ENCODE measurements at regions not wholly inside any gene's neighbourhood (a gene's known extent, or its start where the extent isn't known, plus 50 kb on each side); places are given as distances from the start of the nearest gene placed in this dataset.

DNA sequence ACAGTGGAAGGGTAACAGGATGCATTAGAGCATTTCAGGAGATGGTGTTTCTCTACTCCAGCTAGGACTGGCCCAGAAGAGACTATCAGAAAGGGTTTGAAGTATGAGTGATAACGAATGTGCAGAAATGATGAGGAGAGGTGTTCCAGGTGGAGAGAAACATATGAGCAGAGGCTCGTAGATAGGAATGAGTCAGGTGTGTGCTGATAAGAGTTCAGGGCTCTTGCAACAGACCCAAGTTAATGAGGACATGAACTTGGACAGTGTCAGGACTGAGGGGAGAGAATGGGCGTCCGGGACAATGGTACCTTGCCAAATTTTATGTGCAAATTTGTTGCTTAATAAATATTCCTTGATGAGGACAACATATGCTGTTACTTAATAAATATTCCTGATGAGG lies 183.9 kb upstream of the NFIA start:
- TF ChIP-seq, protein P1, sequence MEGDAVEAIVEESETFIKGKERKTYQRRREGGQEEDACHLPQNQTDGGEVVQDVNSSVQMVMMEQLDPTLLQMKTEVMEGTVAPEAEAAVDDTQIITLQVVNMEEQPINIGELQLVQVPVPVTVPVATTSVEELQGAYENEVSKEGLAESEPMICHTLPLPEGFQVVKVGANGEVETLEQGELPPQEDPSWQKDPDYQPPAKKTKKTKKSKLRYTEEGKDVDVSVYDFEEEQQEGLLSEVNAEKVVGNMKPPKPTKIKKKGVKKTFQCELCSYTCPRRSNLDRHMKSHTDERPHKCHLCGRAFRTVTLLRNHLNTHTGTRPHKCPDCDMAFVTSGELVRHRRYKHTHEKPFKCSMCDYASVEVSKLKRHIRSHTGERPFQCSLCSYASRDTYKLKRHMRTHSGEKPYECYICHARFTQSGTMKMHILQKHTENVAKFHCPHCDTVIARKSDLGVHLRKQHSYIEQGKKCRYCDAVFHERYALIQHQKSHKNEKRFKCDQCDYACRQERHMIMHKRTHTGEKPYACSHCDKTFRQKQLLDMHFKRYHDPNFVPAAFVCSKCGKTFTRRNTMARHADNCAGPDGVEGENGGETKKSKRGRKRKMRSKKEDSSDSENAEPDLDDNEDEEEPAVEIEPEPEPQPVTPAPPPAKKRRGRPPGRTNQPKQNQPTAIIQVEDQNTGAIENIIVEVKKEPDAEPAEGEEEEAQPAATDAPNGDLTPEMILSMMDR (IDR thresholded peaks at IDR 0.05; ENCODE audit: insufficient read depth, low read length, missing control alignments) = no peak
- ChIA-PET CTCF (no interaction called here), POLR2A (no interaction called here)
- no peak overlapping the region for H3K4me3 ChIP-seq (ENCODE audit: low read depth, low read length)
- no peak for DNase-seq (ENCODE audit: low read depth, low spot score)

DNA sequence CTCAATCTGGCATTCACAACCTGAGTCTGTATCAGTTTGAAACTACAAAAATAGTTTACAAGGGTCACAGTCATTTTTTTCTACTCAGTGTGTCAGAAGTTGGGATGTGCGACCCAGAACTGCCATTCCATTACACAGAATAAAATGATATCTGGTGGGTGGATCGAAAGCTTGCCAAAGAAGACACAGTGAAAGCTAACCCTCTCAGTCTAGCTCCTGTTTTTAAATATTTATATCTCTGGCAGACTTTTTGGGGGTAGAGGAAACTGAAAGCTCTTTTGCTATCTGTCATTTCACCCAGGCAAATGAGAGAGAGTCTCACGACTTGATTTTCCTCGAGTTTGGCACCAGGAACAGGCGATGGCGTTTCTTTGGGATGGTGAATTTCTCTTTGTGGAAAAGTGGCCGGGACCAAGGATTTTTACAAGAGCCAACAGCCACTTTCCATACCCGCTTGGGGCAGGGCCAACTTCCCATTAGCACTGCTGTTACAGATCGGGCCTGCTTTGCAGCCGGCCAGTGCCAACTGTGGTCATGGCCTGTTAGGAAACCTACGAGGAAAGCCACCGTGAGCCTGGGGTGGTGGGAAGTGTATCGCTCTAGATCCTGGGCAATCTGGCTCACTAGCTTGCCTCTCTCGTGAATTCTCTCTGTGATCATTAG lies 185.5 kb upstream of the NFIA start:
- no peak for DNase-seq (ENCODE audit: low read depth, low spot score)
- no peak overlapping the region for H3K4me3 ChIP-seq (ENCODE audit: low read depth, low read length)
- POLR2A ChIA-PET = no interaction called here
- TF ChIP-seq, protein P1 (IDR thresholded peaks at IDR 0.05; ENCODE audit: insufficient read depth, low read length, missing control alignments) = no peak
- CTCF ChIA-PET = no interaction called here

- POLR2A ChIA-PET = no interaction called here
- no peak for DNase-seq (ENCODE audit: low read depth, low spot score)
Observed at GRCh38 chr1:60895701-60896100, 186.7 kb upstream of the NFIA start.

DNA sequence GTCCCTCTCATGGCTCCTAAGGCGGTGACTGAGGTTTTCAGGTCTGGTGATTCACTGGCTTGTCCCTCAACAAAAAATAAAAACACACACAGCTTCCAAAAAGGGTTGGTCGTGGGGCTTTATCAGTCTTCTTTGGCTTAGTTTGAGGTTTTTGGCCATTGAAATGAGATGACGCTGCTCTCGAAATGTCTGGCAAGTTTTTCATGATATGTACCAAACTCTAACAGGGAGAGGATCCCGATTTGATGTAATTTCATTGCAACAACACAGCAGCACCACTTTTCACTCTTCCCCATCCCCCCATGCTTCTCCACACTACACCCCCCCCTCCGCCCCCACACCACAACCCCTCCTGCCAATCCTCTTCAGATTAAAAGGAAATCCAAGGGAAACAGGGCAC lies 187.1 kb upstream of the NFIA start:
- no peak for DNase-seq (ENCODE audit: low read depth, low spot score)
- POLR2A ChIA-PET = no interaction called here
- TF ChIP-seq, protein P1 (IDR thresholded peaks at IDR 0.05; ENCODE audit: insufficient read depth, low read length, missing control alignments) = no peak

More at GRCh38 chr1:60895701-60896100, 186.7 kb upstream of the NFIA start:
- TF ChIP-seq, protein P1 (IDR thresholded peaks at IDR 0.05; ENCODE audit: insufficient read depth, low read length, missing control alignments) = no peak
- CTCF ChIA-PET = no interaction called here
- H3K4me3 ChIP-seq (ENCODE audit: low read depth, low read length) = no peak overlapping the region

DNA sequence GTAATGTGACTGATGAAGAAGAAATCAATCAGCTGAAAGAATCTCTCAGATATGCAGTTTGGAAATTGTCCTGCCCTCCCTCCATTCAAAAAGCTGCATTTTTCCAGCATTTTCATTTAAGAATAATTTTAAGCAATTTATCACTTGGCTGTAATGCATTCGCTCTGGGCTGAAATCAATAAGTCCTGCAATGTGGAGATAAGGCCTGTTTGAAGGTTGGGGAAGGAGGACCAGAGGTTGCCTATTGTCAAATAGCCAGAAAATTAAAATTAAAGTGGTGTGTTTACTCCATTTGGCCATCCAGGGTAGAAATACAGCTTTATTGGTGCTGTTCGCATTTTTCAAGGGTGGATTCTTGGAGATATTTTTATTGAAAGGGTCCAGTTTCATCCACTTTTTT lies 187.6 kb upstream of the NFIA start:
- TF ChIP-seq, protein P1 (IDR thresholded peaks at IDR 0.05; ENCODE audit: insufficient read depth, low read length, missing control alignments) = no peak
- CTCF ChIA-PET = no interaction called here
- no peak for DNase-seq (ENCODE audit: low read depth, low spot score)
- no peak overlapping the region for H3K4me3 ChIP-seq (ENCODE audit: low read depth, low read length)
- POLR2A ChIA-PET = no interaction called here

More for the DNA sequence above, 187.1 kb upstream of the NFIA start:
- CTCF ChIA-PET = no interaction called here
- no peak overlapping the region for H3K4me3 ChIP-seq (ENCODE audit: low read depth, low read length)

GRCh38 chr1:60894130-60894529 lies 188.2 kb upstream of the NFIA start:
- POLR2A ChIA-PET = no interaction called here
- no peak for DNase-seq (ENCODE audit: low read depth, low spot score)
- no peak overlapping the region for H3K4me3 ChIP-seq (ENCODE audit: low read depth, low read length)
- CTCF ChIA-PET = no interaction called here
- TF ChIP-seq, protein P1 (IDR thresholded peaks at IDR 0.05; ENCODE audit: insufficient read depth, low read length, missing control alignments) = no peak
